B cell (primary cell): ENCODE measurements at regions not wholly inside any gene's neighbourhood (a gene's known extent, or its start where the extent isn't known, plus 50 kb on each side); places are given as distances from the start of the nearest gene placed in this dataset.
"Not testable (repeated sequence)": the region's sequence is repeated elsewhere in the genome, so short reads cannot be mapped to it uniquely, and the experiment has no call there.

Source experiments
- ATAC-seq: fragments of 200-7000 bp; cut with Tn5 transposase; one replicate; pipeline ENCODE4 v1.10.0; 2021; ENCODE audit warnings: low read depth, mild to moderate bottlenecking, moderate number of reproducible peaks, moderate library complexity
- CTCF ChIA-PET: fragments of 350-600 bp; sonication (Branson Sonifier 250); formaldehyde crosslinking; loops from one replicate; lab custom pipeline; 2021; ENCODE audit warnings: antibody characterized with exemption, inconsistent platforms; lab: Charles Lee
- POLR2A ChIA-PET: fragments of 350-600 bp; sonication (Branson Sonifier 250); formaldehyde crosslinking; loops from one replicate; lab custom pipeline; 2021; ENCODE audit warnings: antibody characterized with exemption; lab: Charles Lee
- DNase-seq: peaks from one replicate; pipeline ENCODE4 v3.0.0; 2013
- H2AFZ ChIP-seq: 2 replicates; pipeline ENCODE4 v1.6.1; 2012; ENCODE audit warnings: mild to moderate bottlenecking, low read depth, low read length; ENCODE audit not compliant: insufficient read depth, poor library complexity, severe bottlenecking
- H3K27ac ChIP-seq, 2 donors: 1 replicate in 1 of 2; 2 replicates in 1 of 2; pipeline ENCODE4 v1.5.1; 2012 to 2013; ENCODE audit warnings: low read length in 2 of 2, mild to moderate bottlenecking in 2 of 2, moderate library complexity in 1 of 2
- H3K27me3 ChIP-seq, 4 experiments: fragments of 200-600 bp in 1 of 4; sonication (generic) in 1 of 4; replicated peaks in 1 of 4; 1 replicate in 2 of 4; 2 replicates in 2 of 4; pipeline versions ENCODE4 v1.6.1 to v1.7.0; 2013 to 2016; ENCODE audit warnings: low read length in 3 of 4, mild to moderate bottlenecking in 2 of 4, mixed read lengths in 1 of 4, moderate library complexity in 1 of 4; ENCODE audit not compliant: insufficient read depth in 4 of 4, control insufficient read depth in 3 of 4; ENCODE audit errors: control extremely low read depth in 1 of 4
- H3K36me3 ChIP-seq, 2 experiments: replicated peaks in 1 of 2; 1 replicate in 1 of 2; 2 replicates in 1 of 2; pipeline versions ENCODE4 v1.6.1 to v1.7.1; 2013; ENCODE audit warnings: low read length in 1 of 2; ENCODE audit not compliant: insufficient read depth in 2 of 2, control insufficient read depth in 1 of 2; ENCODE audit errors: control extremely low read depth in 1 of 2, extremely low read depth in 1 of 2
- H3K4me1 ChIP-seq, 2 donors: fragments of 200-600 bp in 1 of 2; sonication (generic) in 1 of 2; 1 replicate in 1 of 2; 2 replicates in 1 of 2; pipeline versions ENCODE4 v1.5.1 to v1.6.1; 2013 to 2017; ENCODE audit warnings: low read length in 2 of 2; ENCODE audit not compliant: control insufficient read depth in 2 of 2, insufficient read depth in 2 of 2
- H3K4me2 ChIP-seq: replicated peaks from 2 replicates; pipeline ENCODE3; 2012; ENCODE audit warnings: mild to moderate bottlenecking, low read depth, low read length; ENCODE audit not compliant: poor library complexity, severe bottlenecking
- H3K4me3 ChIP-seq, 5 experiments: fragments of 200-600 bp in 1 of 5; sonication (generic) in 1 of 5; 1 replicate in 3 of 5; 2 replicates in 2 of 5; pipeline versions ENCODE4 v1.5.1 to v1.7.0; 2011 to 2016; ENCODE audit warnings: low read length in 4 of 5, mild to moderate bottlenecking in 4 of 5, low read depth in 2 of 5, control low read depth in 1 of 5, moderate library complexity in 1 of 5; ENCODE audit not compliant: insufficient read depth in 1 of 5; ENCODE audit errors: control extremely low read depth in 1 of 5, extremely low read depth in 1 of 5
- H3K79me2 ChIP-seq: fragments of 200-600 bp; sonication (generic); one replicate; pipeline ENCODE4 v1.6.0; 2016; ENCODE audit warnings: low read length; ENCODE audit not compliant: control insufficient read depth, insufficient read depth
- H3K9ac ChIP-seq: fragments of 200-600 bp; sonication (generic); 2 replicates; pipeline ENCODE4 v1.6.1; 2017; ENCODE audit warnings: mild to moderate bottlenecking, low read length, moderate library complexity
- H3K9me3 ChIP-seq, 3 donors: one replicate each; pipeline versions ENCODE4 v1.6.1 to v1.7.1; 2013; ENCODE audit warnings: low read length in 2 of 3; ENCODE audit not compliant: control insufficient read depth in 2 of 3, insufficient read depth in 1 of 3; ENCODE audit errors: control extremely low read depth in 1 of 3
- H4K20me1 ChIP-seq: 2 replicates; pipeline ENCODE4 v1.6.0; 2012; ENCODE audit warnings: mild to moderate bottlenecking, low read length; ENCODE audit not compliant: insufficient read depth, control insufficient read depth, poor library complexity, severe bottlenecking
- H3K27ac Mint-ChIP-seq: one replicate; pipeline ENCODE4 v1.8.0; 2021; ENCODE audit warnings: mixed read lengths
- H3K27me3 Mint-ChIP-seq: one replicate; pipeline ENCODE4 v1.8.0; 2021; ENCODE audit warnings: mixed read lengths
- H3K4me1 Mint-ChIP-seq: one replicate; pipeline ENCODE4 v1.8.0; 2021; ENCODE audit warnings: mixed read lengths
- H3K4me3 Mint-ChIP-seq: one replicate; pipeline ENCODE4 v1.8.0; 2021; ENCODE audit warnings: mixed read lengths
- H3K9me3 Mint-ChIP-seq: one replicate; pipeline ENCODE4 v1.8.0; 2022; ENCODE audit warnings: mixed read lengths; ENCODE audit not compliant: insufficient read depth
- CTCF ChIP-seq: fragments of 200-600 bp; IDR thresholded peaks from one replicate; pipeline ENCODE4 v1.8.0; 2022; ENCODE audit warnings: antibody characterized with exemption, mild to moderate bottlenecking
- EZH2 ChIP-seq: IDR thresholded peaks from 2 replicates; pipeline ENCODE4 v1.6.1; 2012; ENCODE audit warnings: borderline replicate concordance, low read depth, mild to moderate bottlenecking, moderate library complexity, low read length; ENCODE audit not compliant: insufficient read depth, poor library complexity, severe bottlenecking
- WGBS: methylation state at CpG from one replicate; pipeline ENCODE4 v1.1.5; 2013; ENCODE audit warnings: missing lambda C conversion rate; ENCODE audit not compliant: insufficient coverage; 5-methylcytosine and 5-hydroxymethylcytosine counted together
- intact Hi-C: fragments of 100-400 bp; cut with micrococcal nuclease; formaldehyde crosslinking; loops from one replicate; pipeline ENCODE4 v1.10.0; 2022

GRCh38 chr1:196002906-196003305 is 605.3 kb downstream of the KCNT2 start:
- H3K4me1 Mint-ChIP-seq: no peaks in the 10 kb centered on the region
- intact Hi-C loops: no loop called here
- TF ChIP-seq CTCF (no peak), EZH2 (no peak)
- H3K4me2 ChIP-seq: no peak overlapping the region
- no peaks in the 10 kb centered on the region for H3K36me3 ChIP-seq
- H3K27ac ChIP-seq: no peak overlapping the region
- no peaks in the 10 kb centered on the region for H4K20me1 ChIP-seq
- H3K4me3 ChIP-seq: no peak overlapping the region
- POLR2A ChIA-PET: no interaction called here
- no peaks in the 10 kb centered on the region for H3K79me2 ChIP-seq
- no peaks in the 10 kb centered on the region for H3K4me1 ChIP-seq
- H3K9me3 ChIP-seq: no peaks in the 10 kb centered on the region
- H3K9me3 Mint-ChIP-seq: no peaks in the 10 kb centered on the region
- no peak overlapping the region for H3K9ac ChIP-seq
- H3K4me3 Mint-ChIP-seq: no peak overlapping the region
- ATAC-seq (no peak), DNase-seq (no peak)
- H3K27ac Mint-ChIP-seq: no peak overlapping the region
- H2AFZ ChIP-seq: no peak overlapping the region
- CTCF ChIA-PET: no interaction called here
- no peaks in the 10 kb centered on the region for H3K27me3 Mint-ChIP-seq
- WGBS: 86% methylated on average over 1 of the region's 3 CpGs
- no peaks in the 10 kb centered on the region for H3K27me3 ChIP-seq

GRCh38 chr1:196002296-196002695 is 605.9 kb downstream of the KCNT2 start:
- H3K9me3 Mint-ChIP-seq, H3K9me3 ChIP-seq, H4K20me1 ChIP-seq, H3K79me2 ChIP-seq, CTCF ChIA-PET, H3K9ac ChIP-seq, H3K27ac Mint-ChIP-seq, H3K4me1 Mint-ChIP-seq, H3K27me3 Mint-ChIP-seq, H3K4me2 ChIP-seq, H3K4me3 ChIP-seq, ATAC-seq, POLR2A ChIA-PET, DNase-seq, intact Hi-C loops, H3K4me1 ChIP-seq, H3K27ac ChIP-seq, H3K36me3 ChIP-seq, H3K27me3 ChIP-seq, H2AFZ ChIP-seq, H3K4me3 Mint-ChIP-seq: not testable (repeated sequence)
- 89% methylated on average over 2 of the region's 4 CpGs for WGBS
